Activated CD8-positive, alpha-beta memory T cell treated with anti-CD3 and anti-CD28 coated beads for 36 hours (primary cell): ENCODE measurements at regions not wholly inside any gene's neighbourhood (a gene's known extent, or its start where the extent isn't known, plus 50 kb on each side); places are given as distances from the start of the nearest gene placed in this dataset.
"Not testable (repeated sequence)": the region's sequence is repeated elsewhere in the genome, so short reads cannot be mapped to it uniquely, and the experiment has no call there.

Experiments
- CTCF ChIA-PET: fragments of 350-600 bp; sonication (Branson Sonifier 250); formaldehyde crosslinking; loops from one replicate; lab custom pipeline; 2021; ENCODE audit warnings: antibody characterized with exemption; lab: Charles Lee
- POLR2A ChIA-PET: fragments of 350-600 bp; sonication (Branson Sonifier 250); formaldehyde crosslinking; loops from one replicate; lab custom pipeline; 2021; ENCODE audit warnings: antibody characterized with exemption; lab: Charles Lee

DNA sequence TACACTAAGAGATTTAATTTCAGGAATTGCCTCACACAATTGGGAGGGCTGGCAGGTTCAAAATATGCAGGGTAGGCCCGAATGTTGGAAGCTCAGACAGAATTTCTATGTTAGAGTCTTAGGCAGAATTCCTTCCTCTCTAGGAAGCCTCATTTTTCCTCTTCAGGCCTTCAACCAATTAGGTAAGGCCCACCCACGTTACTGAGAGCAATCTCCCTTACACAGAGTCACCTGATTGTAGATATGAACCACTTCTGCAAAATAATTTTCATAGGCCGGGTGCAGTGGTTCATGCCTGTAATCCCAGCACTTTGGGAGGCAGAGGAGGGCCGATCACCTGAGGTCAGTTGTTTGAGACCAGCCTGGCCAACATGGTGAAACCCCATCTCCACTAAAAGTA is 50.2 kb upstream of the HIVEP1 start:
- CTCF ChIA-PET = no interaction called here

GRCh38 chr6:11960909-11961779 is 51.0 kb upstream of the HIVEP1 start:
- ChIA-PET CTCF (no interaction called here), POLR2A (no interaction called here)

More for the DNA sequence above, 50.2 kb upstream of the HIVEP1 start:
- POLR2A ChIA-PET = no interaction called here

DNA sequence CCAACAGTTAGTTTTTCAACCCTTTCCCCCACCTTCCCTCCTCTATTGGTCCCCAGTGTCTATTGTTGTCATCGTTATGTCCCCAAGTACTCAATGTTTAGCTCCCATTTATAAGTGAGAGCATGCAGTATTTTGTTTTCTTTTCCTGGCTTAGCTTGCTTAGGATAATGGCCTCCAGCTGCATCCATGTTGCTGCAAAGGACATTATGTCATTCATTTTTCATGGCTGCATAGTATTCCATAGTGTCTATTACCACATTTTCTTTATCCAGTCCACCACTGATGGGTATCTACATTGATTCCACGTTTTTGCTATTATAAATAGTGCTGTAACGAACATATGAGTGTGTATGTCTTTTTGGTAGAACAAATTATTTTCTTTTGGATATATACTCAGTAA is 55.3 kb upstream of the HIVEP1 start:
- ChIA-PET CTCF (no interaction called here), POLR2A (no interaction called here)

DNA sequence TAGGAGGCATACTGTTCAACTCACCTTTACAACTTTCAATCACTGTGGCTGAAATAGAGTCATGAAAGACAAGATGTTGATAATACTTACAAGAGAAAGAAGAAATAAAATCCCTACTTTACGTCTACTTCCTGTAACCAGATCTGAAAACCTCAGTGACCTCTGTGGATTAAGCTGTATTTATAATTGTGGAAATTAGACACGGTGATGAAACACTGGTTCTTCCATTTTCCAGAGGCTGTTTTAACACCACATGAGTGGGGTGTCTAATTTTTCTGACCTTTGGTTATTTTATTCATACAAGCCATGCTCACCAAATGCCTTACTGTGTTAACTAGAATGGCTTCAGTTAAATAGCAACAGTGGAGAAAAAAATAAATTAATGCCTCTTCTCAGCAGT is 58.5 kb upstream of the HIVEP1 start:
- CTCF ChIA-PET = no interaction called here
- POLR2A ChIA-PET = no interaction called here

DNA sequence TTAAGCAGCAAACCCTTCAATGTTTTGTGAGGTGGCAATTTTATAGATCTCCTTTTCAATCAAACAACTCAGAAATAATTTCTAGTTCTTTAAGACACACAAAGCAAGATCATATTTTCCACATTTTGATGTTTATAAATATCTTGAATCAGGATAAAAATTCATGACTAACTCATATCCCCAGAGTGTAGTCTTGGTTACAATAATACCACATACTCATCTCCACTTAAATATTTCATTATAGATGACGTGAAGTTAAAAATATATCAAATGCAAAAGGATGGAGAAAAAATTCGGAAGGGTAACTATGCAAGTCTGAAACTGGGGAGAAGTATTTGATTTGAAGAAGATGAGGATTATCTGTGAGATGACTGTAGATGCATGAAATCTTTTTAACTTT is 59.8 kb upstream of the HIVEP1 start:
- ChIA-PET POLR2A (no interaction called here), CTCF (no interaction called here)

GRCh38 chr6:11951868-11952267 is 60.2 kb upstream of the HIVEP1 start:
- ChIA-PET CTCF (no interaction called here), POLR2A (no interaction called here)

DNA sequence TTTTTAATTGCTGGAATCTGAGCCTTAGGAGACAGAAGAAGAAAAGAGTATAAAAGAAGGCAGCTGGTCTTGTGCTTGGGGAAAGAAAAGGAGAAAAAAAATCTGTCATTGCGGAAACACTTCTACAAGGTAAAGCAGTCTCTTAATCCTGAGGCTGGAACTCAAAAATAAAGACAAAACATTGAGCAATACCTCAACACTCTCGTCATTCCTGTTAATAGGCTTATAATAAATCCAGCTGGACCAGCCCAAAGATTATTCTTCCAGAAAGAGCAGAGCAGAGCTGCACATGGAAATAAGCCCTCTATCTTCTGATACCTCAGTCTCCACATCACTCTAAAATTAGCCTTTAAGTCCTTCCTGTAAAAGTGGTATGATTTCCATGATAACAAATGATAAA is 62.0 kb upstream of the HIVEP1 start:
- ChIA-PET POLR2A (no interaction called here), CTCF (no interaction called here)

DNA sequence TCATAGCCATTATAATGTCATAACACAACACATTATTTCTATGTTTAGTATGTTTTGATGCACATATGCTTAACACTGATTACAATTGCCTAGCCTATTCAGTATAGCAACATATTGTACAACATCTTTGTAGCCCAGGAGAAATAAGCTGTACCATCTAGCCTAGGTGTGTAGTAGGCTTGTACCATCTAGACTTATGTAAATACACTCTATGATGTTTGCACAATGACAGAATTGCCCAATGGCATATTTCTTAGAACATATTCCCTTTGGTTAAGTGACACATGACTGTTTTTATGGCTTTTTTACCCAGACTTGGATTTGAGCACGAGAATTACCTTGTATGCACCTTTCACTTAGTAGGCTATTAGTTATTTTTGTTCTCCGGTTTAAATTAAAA is 64.5 kb upstream of the HIVEP1 start:
- POLR2A ChIA-PET = no interaction called here
- CTCF ChIA-PET = interaction anchor here (0.7 to 1.0 kb wide), 2 partner anchors 18 to 236 kb away, joined by 3 read pairs; no protein-coding TSS in a partner anchor

DNA sequence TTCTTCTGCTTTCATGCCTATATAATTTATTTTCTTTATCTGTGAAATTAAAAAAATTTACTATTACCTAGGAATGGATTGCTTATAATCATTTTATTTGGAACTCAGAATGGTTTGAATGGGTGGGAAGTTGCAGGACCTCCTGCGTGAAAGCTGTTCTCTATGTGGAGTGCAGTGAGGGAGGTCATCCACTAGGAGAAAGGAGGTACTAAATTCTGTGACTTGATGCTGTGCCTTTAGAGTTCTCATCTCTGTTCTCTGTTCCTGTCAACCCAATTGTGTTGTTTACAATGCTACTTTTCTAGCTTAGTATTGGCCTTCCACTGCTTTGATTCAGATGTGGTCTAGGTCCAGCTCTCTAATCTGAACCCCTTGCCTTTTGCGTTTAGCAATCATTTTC is 65.0 kb upstream of the HIVEP1 start:
- ChIA-PET CTCF (interaction anchor here (0.6 to 1.0 kb wide), 3 partner anchors 19 to 411 kb away, joined by 3 read pairs; no protein-coding TSS in a partner anchor), POLR2A (no interaction called here)

- CTCF ChIA-PET = no interaction called here
- POLR2A ChIA-PET = no interaction called here
Observed at GRCh38 chr6:11944111-11944510, 68.0 kb upstream of the HIVEP1 start.

DNA sequence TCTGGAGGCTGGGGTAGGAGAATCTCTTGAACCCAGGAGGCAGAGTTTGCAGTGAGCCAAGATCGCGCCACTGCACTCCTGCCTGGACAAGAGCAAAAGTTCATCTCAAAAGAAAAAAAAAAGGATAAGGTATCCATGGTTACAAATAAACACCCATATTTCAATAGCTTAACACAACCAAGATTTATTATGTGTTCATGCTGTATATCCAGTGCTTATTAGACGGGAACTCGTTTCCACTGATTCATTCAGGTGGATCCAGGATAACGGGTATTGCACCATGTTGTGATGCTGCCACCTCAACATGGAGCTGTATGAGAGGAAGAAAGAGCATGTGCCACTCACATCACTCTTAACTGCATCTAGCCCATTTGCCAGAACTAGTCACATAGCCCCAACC is 69.1 kb upstream of the HIVEP1 start:
- CTCF ChIA-PET = no interaction called here
- POLR2A ChIA-PET = no interaction called here

DNA sequence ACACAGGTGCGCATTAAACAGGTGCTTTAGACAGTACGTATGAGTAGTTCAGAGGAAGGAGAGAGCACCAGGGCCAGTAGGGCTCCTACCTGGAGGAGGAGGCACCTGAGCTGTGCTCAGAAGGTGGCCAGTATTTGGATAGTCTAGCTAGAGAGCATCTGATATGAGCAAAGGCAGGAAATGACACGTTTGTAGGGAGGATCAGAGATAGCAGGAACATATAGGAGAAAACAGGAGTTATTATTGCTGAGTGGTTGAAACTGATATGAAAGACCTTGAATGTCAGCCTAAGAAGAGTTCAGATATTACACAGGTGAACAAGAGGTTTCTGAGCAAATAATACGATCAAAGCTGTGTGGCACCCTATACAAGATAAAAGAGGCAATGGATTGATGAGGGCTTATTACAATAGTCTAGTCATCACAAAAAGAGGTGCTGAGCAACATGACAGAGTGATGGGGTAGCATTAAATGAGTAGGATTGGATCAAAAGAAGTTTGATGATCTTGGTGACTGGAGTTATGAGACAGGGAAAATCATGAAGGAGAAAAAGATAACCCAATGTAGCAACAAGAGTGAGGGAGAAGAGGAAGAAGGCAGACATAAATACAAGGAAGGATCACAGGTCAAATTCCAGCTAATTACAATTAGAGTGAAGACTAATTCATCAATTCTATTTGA is 69.8 kb upstream of the HIVEP1 start:
- ChIA-PET CTCF (no interaction called here), POLR2A (no interaction called here)

DNA sequence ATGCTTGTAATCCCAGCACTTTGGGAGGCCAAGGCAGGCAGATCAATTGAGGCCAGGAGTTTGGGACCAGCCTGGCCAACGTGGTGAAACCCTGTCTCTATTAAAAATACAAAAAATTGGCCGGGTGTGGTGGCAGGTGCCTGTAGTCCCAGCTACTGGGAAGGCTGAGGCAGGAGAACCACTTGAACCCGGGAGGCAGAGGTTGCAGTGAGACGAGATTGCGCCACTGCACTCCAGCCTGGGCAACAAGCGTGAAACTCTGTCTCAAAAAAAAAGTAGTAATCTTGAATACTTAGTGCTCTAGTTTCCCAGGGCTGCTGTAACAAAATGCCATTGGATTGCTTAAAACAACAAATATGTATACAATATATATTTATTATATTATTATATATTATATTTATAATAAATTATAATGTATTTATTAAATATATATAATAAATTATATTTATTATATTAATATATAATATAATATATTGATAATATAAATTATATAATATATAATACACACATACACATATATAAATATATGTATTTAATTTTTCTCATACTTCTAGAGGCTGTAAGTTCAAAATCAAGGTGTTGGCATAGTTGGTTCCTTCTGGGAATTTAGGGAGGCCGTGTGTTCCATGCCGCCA is 71.5 kb upstream of the HIVEP1 start:
- POLR2A ChIA-PET = not testable (repeated sequence)

GRCh38 chr6:11938285-11938890 is 73.7 kb upstream of the HIVEP1 start:
- CTCF ChIA-PET = no interaction called here
- POLR2A ChIA-PET = no interaction called here

More for the DNA sequence above, 71.5 kb upstream of the HIVEP1 start:
- CTCF ChIA-PET = not testable (repeated sequence)

DNA sequence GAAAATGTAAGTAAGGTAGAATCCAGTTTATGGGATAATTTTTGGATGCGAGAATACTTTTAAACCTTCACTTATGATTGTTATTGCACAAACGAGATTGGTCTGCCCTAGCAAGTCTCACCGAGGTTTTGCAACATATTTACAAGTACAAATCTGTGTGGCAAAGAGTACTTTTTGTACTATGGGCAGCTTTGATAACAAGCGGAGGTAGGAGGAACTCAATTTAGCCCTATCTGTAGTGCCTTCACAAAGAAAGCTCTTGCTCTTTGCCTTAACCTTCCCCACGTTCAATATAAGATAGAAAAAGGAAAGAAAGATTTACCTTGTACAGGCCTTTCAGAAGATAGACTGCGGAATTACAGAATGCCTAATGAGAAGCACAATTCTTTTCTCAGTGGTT is 77.5 kb upstream of the HIVEP1 start:
- ChIA-PET POLR2A (no interaction called here), CTCF (no interaction called here)

GRCh38 chr6:11932892-11933291 is 79.2 kb upstream of the HIVEP1 start:
- POLR2A ChIA-PET = interaction anchor here (0.6 kb wide), 1 partner anchor 1185 kb away, joined by 3 read pairs; no protein-coding TSS in a partner anchor
- CTCF ChIA-PET = not testable (repeated sequence)

GRCh38 chr6:11931296-11932035 is 80.6 kb upstream of the HIVEP1 start:
- CTCF ChIA-PET = no interaction called here
- POLR2A ChIA-PET = no interaction called here

GRCh38 chr6:11930834-11931233 is 81.3 kb upstream of the HIVEP1 start:
- CTCF ChIA-PET, POLR2A ChIA-PET: not testable (repeated sequence)

DNA sequence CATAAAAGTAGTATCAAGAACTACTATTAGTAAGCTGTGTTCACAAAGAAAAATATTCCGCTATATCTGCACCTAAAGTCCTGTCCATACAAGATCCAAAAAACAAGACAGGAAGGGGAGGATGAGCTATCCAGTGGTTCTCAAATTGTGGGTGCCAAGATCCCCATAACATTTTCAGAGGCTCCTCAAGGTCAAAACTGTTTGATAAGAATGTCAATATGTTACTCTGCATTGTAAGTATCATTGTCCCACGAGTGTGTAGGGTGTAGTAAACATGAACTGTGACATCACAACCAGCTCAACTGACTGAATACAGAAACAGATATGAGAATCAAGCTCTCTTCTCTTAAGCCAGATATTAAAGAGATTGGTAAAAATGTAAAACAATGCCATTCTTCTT is 81.9 kb upstream of the HIVEP1 start:
- ChIA-PET POLR2A (no interaction called here), CTCF (no interaction called here)
